AG04450 (cell line): ENCODE measurements at regions not wholly inside any gene's neighbourhood (a gene's known extent, or its start where the extent isn't known, plus 50 kb on each side); places are given as distances from the start of the nearest gene placed in this dataset.
"Not testable (repeated sequence)": the region's sequence is repeated elsewhere in the genome, so short reads cannot be mapped to it uniquely, and the experiment has no call there.

Experiments used
- CTCF ChIA-PET: fragments of 300-600, 350-600 bp; formaldehyde crosslinking; extraction: SDS; loops from one replicate; lab custom pipeline; 2022; ENCODE audit warnings: antibody characterized with exemption, inconsistent platforms; lab: Charles Lee
- POLR2A ChIA-PET: fragments of 350-600 bp; formaldehyde crosslinking; extraction: SDS; loops from one replicate; lab custom pipeline; 2021; ENCODE audit warnings: antibody characterized with exemption, inconsistent platforms; lab: Yijun Ruan, JAX
- DNase-seq: peaks from one replicate; pipeline ENCODE4 v3.0.0-alpha.2; 2011; ENCODE audit warnings: low read depth, low spot score
- H3K27ac ChIP-seq: one replicate; pipeline ENCODE4 v1.5.1; 2012; ENCODE audit warnings: low read depth, low read length, control low read depth
- H3K27me3 ChIP-seq: one replicate; pipeline ENCODE4 v1.6.0; 2012; ENCODE audit warnings: low read length; ENCODE audit not compliant: control insufficient read depth, insufficient read depth
- H3K4me3 ChIP-seq: 2 replicates; pipeline ENCODE4 v1.5.1; 2011; ENCODE audit warnings: mild to moderate bottlenecking, low read depth, low read length, control low read depth
- H3K9me3 ChIP-seq: 2 replicates; pipeline ENCODE4 v1.5.1; 2012; ENCODE audit warnings: low read length; ENCODE audit not compliant: control insufficient read depth, insufficient read depth
- CTCF ChIP-seq: IDR thresholded peaks from 2 replicates; pipeline ENCODE4 v1.5.1; 2011; ENCODE audit warnings: low read depth, low read length, control low read depth, inconsistent platforms

GRCh38 chr2:193462411-193462810, 1267.7 kb upstream of the TMEFF2 start:
- Histone ChIP-seq H3K4me3 (no peak overlapping the region), H3K27me3 (no peaks in the 10 kb centered on the region), H3K27ac (no peak overlapping the region), H3K9me3 (peaks cover 5% of the 10 kb centered on the region; the same call in 1 of the 2 replicates)
- ChIA-PET CTCF (no interaction called here), POLR2A (no interaction called here)
- DNase-seq = no peak
- no peak for TF ChIP-seq CTCF

GRCh38 chr2:193461431-193461934, 1266.8 kb upstream of the TMEFF2 start:
- no peak overlapping the region for H3K27ac ChIP-seq
- ChIA-PET POLR2A (no interaction called here), CTCF (no interaction called here)
- DNase-seq = no peak
- no peak for TF ChIP-seq CTCF
- H3K27me3 ChIP-seq = no peaks in the 10 kb centered on the region
- peaks cover 7% of the 10 kb centered on the region; the same call in 1 of the 2 replicates for H3K9me3 ChIP-seq
- no peak overlapping the region for H3K4me3 ChIP-seq

GRCh38 chr2:193446967-193447366, 1252.2 kb upstream of the TMEFF2 start:
- Histone ChIP-seq H3K27ac (no peak overlapping the region), H3K27me3 (no peaks in the 10 kb centered on the region), H3K9me3 (0 out of 2 replicates have a peak, but pooled peaks cover 3% of the 10 kb centered on the region), H3K4me3 (no peak overlapping the region)
- POLR2A ChIA-PET = no interaction called here
- CTCF ChIA-PET = no interaction called here
- TF ChIP-seq CTCF = no peak
- DNase-seq = no peak

GRCh38 chr2:193442293-193442692, 1247.6 kb upstream of the TMEFF2 start:
- no peak for DNase-seq
- ChIA-PET POLR2A (no interaction called here), CTCF (no interaction called here)
- no peak for TF ChIP-seq CTCF
- no peak overlapping the region for H3K27ac ChIP-seq
- H3K9me3 ChIP-seq = peaks cover 2% of the 10 kb centered on the region; the same call in 1 of the 2 replicates
- no peaks in the 10 kb centered on the region for H3K27me3 ChIP-seq
- H3K4me3 ChIP-seq = no peak overlapping the region

GRCh38 chr2:193428336-193428818, 1233.6 kb upstream of the TMEFF2 start:
- no peak for DNase-seq
- no peak for TF ChIP-seq CTCF
- ChIA-PET POLR2A (no interaction called here), CTCF (no interaction called here)
- H3K27me3 ChIP-seq = no peaks in the 10 kb centered on the region
- no peak overlapping the region for H3K27ac ChIP-seq
- H3K4me3 ChIP-seq = no peak overlapping the region
- H3K9me3 ChIP-seq = peaks cover 4% of the 10 kb centered on the region; the same call in 1 of the 2 replicates

GRCh38 chr2:193412368-193412767, 1217.6 kb upstream of the TMEFF2 start:
- H3K27ac ChIP-seq, POLR2A ChIA-PET, H3K27me3 ChIP-seq, H3K9me3 ChIP-seq, H3K4me3 ChIP-seq, CTCF ChIA-PET, DNase-seq: not testable (repeated sequence)
